ENCODE measurements at regions not wholly inside any gene's neighbourhood (a gene's known extent, or its start where the extent isn't known, plus 50 kb on each side); places are given as distances from the start of the nearest gene placed in this dataset.

GRCh38 chr16:85306793-85307551, 194.7 kb upstream of the CIBAR2 start:
- TF ChIP-seq POLR2A (IDR thresholded peaks at IDR 0.05), result no peak
- TF ChIP-seq EP300 (IDR thresholded peaks at IDR 0.05), result no peak
- TF ChIP-seq CTCF (IDR thresholded peaks at IDR 0.05), result no peak
- H3K27ac ChIP-seq, result peak overlapping the region; percentile 10 to 89 (median 62)
- no peaks in the 10 kb centered on the region for H3K27me3 ChIP-seq
- 73 to 78% methylated on average over 19 of the region's 19 CpGs for WGBS, 2 donors
- DNase-seq (ENCODE audit: low spot score in 2 of 2), result no peak
- no peaks in the 10 kb centered on the region for H3K9me3 ChIP-seq
- H3K4me1 ChIP-seq, result peaks cover 0 to 90% (median 68%) of the 10 kb centered on the region in 4 donors
- no peak overlapping the region for H3K4me3 ChIP-seq
- no peaks in the 10 kb centered on the region for H3K36me3 ChIP-seq

- TF ChIP-seq EP300 (IDR thresholded peaks at IDR 0.05) (no peak), POLR2A (IDR thresholded peaks at IDR 0.05) (no peak), CTCF (IDR thresholded peaks at IDR 0.05) (no peak)
- Histone ChIP-seq H3K27me3 (no peaks in the 10 kb centered on the region), H3K9me3 (no peaks in the 10 kb centered on the region), H3K4me3 (no peak overlapping the region), H3K4me1 (peaks cover 0 to 96% (median 75%) of the 10 kb centered on the region in 4 donors), H3K36me3 (no peaks in the 10 kb centered on the region), H3K27ac (peak overlapping the region; percentile 72 to 89 (median 80))
- WGBS, 2 donors, result 67 to 73% methylated on average over 18 to 21 of the region's 24 CpGs
- no peak for DNase-seq (ENCODE audit: low spot score in 2 of 2)
Observed at GRCh38 chr16:85307552-85308364, 195.5 kb upstream of the CIBAR2 start.

GRCh38 chr16:85308611-85309540, 196.6 kb upstream of the CIBAR2 start:
- DNase-seq (ENCODE audit: low spot score in 2 of 2), result no peak
- H3K27ac ChIP-seq, result peak overlapping the region; percentile 72 to 89 (median 80)
- no peaks in the 10 kb centered on the region for H3K27me3 ChIP-seq
- no peak overlapping the region for H3K4me3 ChIP-seq
- no peaks in the 10 kb centered on the region for H3K36me3 ChIP-seq
- H3K9me3 ChIP-seq, result no peaks in the 10 kb centered on the region
- peaks cover 0 to 96% (median 81%) of the 10 kb centered on the region in 4 donors for H3K4me1 ChIP-seq
- TF ChIP-seq CTCF (IDR thresholded peaks at IDR 0.05) (no peak), POLR2A (IDR thresholded peaks at IDR 0.05) (no peak), EP300 (IDR thresholded peaks at IDR 0.05) (no peak)
- WGBS, 2 donors, result 66 to 69% methylated on average over 17 of the region's 17 CpGs

- no peaks in the 10 kb centered on the region for H3K27me3 ChIP-seq
- peak overlapping the region; percentile 72 to 89 (median 80) for H3K27ac ChIP-seq
- peaks cover 0 to 98% (median 85%) of the 10 kb centered on the region in 4 donors for H3K4me1 ChIP-seq
- no peaks in the 10 kb centered on the region for H3K9me3 ChIP-seq
- H3K36me3 ChIP-seq, result no peaks in the 10 kb centered on the region
- peak; percentile 54 to 65 for DNase-seq (ENCODE audit: low spot score in 2 of 2)
- 33 to 40% methylated on average over 30 to 37 of the region's 37 CpGs for WGBS, 2 donors
- TF ChIP-seq POLR2A (IDR thresholded peaks at IDR 0.05) (peak in 1 of 2 donors; percentile 22), CTCF (IDR thresholded peaks at IDR 0.05) (no peak), EP300 (IDR thresholded peaks at IDR 0.05) (peak in 1 of 2 donors; percentile 96)
- peak overlapping the region in 1 of 4 donors; percentile 8 for H3K4me3 ChIP-seq
Observed at GRCh38 chr16:85309656-85310587, 197.7 kb upstream of the CIBAR2 start.
